HCT116 (cell line): ENCODE measurements at regions not wholly inside any gene's neighbourhood (a gene's known extent, or its start where the extent isn't known, plus 50 kb on each side); places are given as distances from the start of the nearest gene placed in this dataset.

Experiments used
- ELF1 ChIP-seq: IDR thresholded peaks from 2 replicates; pipeline ENCODE4 v1.6.1; 2012; ENCODE audit warnings: low read depth, borderline replicate concordance
- EZH2phosphoT487 ChIP-seq: fragments of 200-600 bp; IDR thresholded peaks from 2 replicates; pipeline ENCODE4 v1.6.1; 2018; ENCODE audit warnings: antibody characterized with exemption, borderline replicate concordance
- POLR2A ChIP-seq: IDR thresholded peaks from 2 replicates; pipeline ENCODE4 v1.7.0; 2011; ENCODE audit warnings: borderline replicate concordance; ENCODE audit not compliant: insufficient read depth, insufficient read length; ENCODE audit errors: extremely low read depth
- POLR2AphosphoS5 ChIP-seq: IDR thresholded peaks from 2 replicates; pipeline ENCODE4 v1.6.1; 2011; ENCODE audit warnings: mild to moderate bottlenecking, low read depth, low read length, moderate library complexity
- RAD21 ChIP-seq: IDR thresholded peaks from 2 replicates; pipeline ENCODE4 v1.6.1; 2012; ENCODE audit warnings: low read depth, mild to moderate bottlenecking
- SIN3A ChIP-seq: IDR thresholded peaks from 2 replicates; pipeline ENCODE4 v1.6.1; 2012; ENCODE audit warnings: low read depth
- SRF ChIP-seq: IDR thresholded peaks from 2 replicates; pipeline ENCODE4 v1.6.1; 2012; ENCODE audit warnings: low read depth
- YY1 ChIP-seq: IDR thresholded peaks from 2 replicates; pipeline ENCODE4 v1.6.1; 2011; ENCODE audit warnings: low read length, low read depth, moderate library complexity, mild to moderate bottlenecking; ENCODE audit not compliant: insufficient replicate concordance; ENCODE audit errors: extremely low read depth
- TF ChIP-seq, protein P1 (sequence below): IDR thresholded peaks from 2 replicates; pipeline ENCODE4 v1.6.1; 2012
- TF ChIP-seq, protein P2 (sequence below), 3 experiments: fragments of 200-600 bp in 1 of 3; sonication (generic) in 1 of 3; IDR thresholded peaks in 2 of 3; conservative IDR thresholded peaks in 1 of 3; 2 replicates each; pipeline ENCODE4 v1.5.1; 2012 to 2017; ENCODE audit warnings: low read depth in 2 of 3, low read length in 2 of 3, antibody characterized with exemption in 1 of 3, borderline replicate concordance in 1 of 3, control low read depth in 1 of 3, mild to moderate bottlenecking in 1 of 3, mixed read lengths in 1 of 3, mixed run types in 1 of 3, moderate library complexity in 1 of 3; ENCODE audit not compliant: insufficient read depth in 1 of 3

DNA sequence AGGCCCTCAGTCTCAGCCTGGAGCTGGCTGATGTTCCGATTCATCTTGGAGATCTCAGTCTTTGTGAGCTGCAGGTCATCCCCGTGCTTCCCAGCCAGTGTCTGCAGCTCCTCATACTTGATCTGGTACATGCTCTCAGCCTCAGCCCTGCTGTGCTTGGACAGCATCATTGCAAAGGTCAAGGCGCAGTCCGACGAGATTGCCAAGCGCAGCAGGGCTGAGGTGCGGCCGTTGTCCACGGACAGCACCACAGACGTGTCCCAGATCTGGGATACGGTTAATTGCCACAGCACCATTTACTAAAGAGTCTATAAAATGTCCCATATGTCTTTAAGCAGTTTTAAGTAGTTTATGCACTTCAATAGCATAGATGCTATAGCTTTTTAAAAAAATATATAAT lies 965.7 kb downstream of the FSCB start:
- TF ChIP-seq, protein P1, sequence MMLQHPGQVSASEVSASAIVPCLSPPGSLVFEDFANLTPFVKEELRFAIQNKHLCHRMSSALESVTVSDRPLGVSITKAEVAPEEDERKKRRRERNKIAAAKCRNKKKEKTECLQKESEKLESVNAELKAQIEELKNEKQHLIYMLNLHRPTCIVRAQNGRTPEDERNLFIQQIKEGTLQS, result no peak
- TF ChIP-seq SRF, result no peak
- TF ChIP-seq, protein P2, sequence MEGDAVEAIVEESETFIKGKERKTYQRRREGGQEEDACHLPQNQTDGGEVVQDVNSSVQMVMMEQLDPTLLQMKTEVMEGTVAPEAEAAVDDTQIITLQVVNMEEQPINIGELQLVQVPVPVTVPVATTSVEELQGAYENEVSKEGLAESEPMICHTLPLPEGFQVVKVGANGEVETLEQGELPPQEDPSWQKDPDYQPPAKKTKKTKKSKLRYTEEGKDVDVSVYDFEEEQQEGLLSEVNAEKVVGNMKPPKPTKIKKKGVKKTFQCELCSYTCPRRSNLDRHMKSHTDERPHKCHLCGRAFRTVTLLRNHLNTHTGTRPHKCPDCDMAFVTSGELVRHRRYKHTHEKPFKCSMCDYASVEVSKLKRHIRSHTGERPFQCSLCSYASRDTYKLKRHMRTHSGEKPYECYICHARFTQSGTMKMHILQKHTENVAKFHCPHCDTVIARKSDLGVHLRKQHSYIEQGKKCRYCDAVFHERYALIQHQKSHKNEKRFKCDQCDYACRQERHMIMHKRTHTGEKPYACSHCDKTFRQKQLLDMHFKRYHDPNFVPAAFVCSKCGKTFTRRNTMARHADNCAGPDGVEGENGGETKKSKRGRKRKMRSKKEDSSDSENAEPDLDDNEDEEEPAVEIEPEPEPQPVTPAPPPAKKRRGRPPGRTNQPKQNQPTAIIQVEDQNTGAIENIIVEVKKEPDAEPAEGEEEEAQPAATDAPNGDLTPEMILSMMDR (IDR thresholded peaks at IDR 0.05 in 2 of 3, conservative IDR thresholded peaks at IDR 0.05 in 1 of 3; ENCODE audit: borderline replicate concordance in 1 of 3, insufficient read depth in 1 of 3, low read depth in 2 of 3, low read length in 2 of 3), result no peak
- no peak for TF ChIP-seq EZH2phosphoT487
- no peak for TF ChIP-seq YY1
- no peak for TF ChIP-seq POLR2A
- no peak for TF ChIP-seq POLR2AphosphoS5
- TF ChIP-seq SIN3A, result no peak
- no peak for TF ChIP-seq ELF1
- no peak for TF ChIP-seq RAD21
